SK-N-SH treated with all-trans-retinoic acid at 6 μM for 48 hours (cell line): ENCODE measurements at regions not wholly inside any gene's neighbourhood (a gene's known extent, or its start where the extent isn't known, plus 50 kb on each side); places are given as distances from the start of the nearest gene placed in this dataset.

Experiments used
- ATAC-seq: fragments of 200-7000 bp; cut with Tn5 transposase; 3 replicates; pipeline ENCODE4 v1.9.1; 2020; ENCODE audit warnings: mild to moderate bottlenecking, moderate library complexity
- ARNTL ChIP-seq: fragments of 450-650 bp; formaldehyde crosslinking; IDR thresholded peaks from 2 replicates; pipeline ENCODE4 v1.5.0; 2020; ENCODE audit warnings: low read depth, mild to moderate bottlenecking, moderate library complexity, borderline replicate concordance
- BACH2 ChIP-seq: fragments of 250-450 bp; sonication (Bioruptor Pico); IDR thresholded peaks from 2 replicates; pipeline ENCODE4 v1.9.0; 2021; ENCODE audit warnings: mild to moderate bottlenecking, borderline replicate concordance
- CREB5 ChIP-seq: fragments of 250-450 bp; sonication (Bioruptor Pico); IDR thresholded peaks from 2 replicates; pipeline ENCODE4 v1.5.1; 2020; ENCODE audit warnings: low read depth, mild to moderate bottlenecking, moderate library complexity
- CSDC2 ChIP-seq: fragments of 250-450 bp; sonication (Bioruptor Pico); IDR thresholded peaks from 2 replicates; pipeline ENCODE4 v1.5.0; 2020; ENCODE audit warnings: mild to moderate bottlenecking, moderate library complexity
- CSRNP3 ChIP-seq: fragments of 250-450 bp; sonication (Bioruptor Pico); IDR thresholded peaks from 2 replicates; pipeline ENCODE4 v1.5.1; 2021; ENCODE audit warnings: mild to moderate bottlenecking, moderate library complexity
- ESRRG ChIP-seq: fragments of 250-450 bp; sonication (Bioruptor Pico); IDR thresholded peaks from 2 replicates; pipeline ENCODE4 v1.6.1; 2021; ENCODE audit warnings: mild to moderate bottlenecking
- GLIS3 ChIP-seq: fragments of 250-450 bp; sonication (Bioruptor Pico); IDR thresholded peaks from 2 replicates; pipeline ENCODE4 v1.5.0; 2020; ENCODE audit warnings: mild to moderate bottlenecking, moderate library complexity
- ISL1 ChIP-seq: fragments of 250-450 bp; sonication (Bioruptor Pico); IDR thresholded peaks from 2 replicates; pipeline ENCODE4 v2.1.2; 2022; ENCODE audit warnings: mild to moderate bottlenecking, moderate library complexity
- OSR1 ChIP-seq: fragments of 250-450 bp; sonication (Bioruptor Pico); IDR thresholded peaks from 2 replicates; pipeline ENCODE4 v1.8.0; 2022; ENCODE audit warnings: moderate library complexity, mild to moderate bottlenecking, inconsistent platforms
- PATZ1 ChIP-seq: fragments of 250-450 bp; sonication (Bioruptor Pico); IDR thresholded peaks from 2 replicates; pipeline ENCODE4 v1.8.0; 2020; ENCODE audit warnings: mild to moderate bottlenecking, moderate library complexity, borderline replicate concordance
- POU6F1 ChIP-seq: fragments of 250-450 bp; sonication (Bioruptor Pico); IDR thresholded peaks from 2 replicates; pipeline ENCODE4 v1.8.0; 2021; ENCODE audit warnings: low read depth, mild to moderate bottlenecking, moderate library complexity, borderline replicate concordance
- PPARA ChIP-seq: fragments of 250-450 bp; sonication (Bioruptor Pico); IDR thresholded peaks from 2 replicates; pipeline ENCODE4 v1.5.0; 2020; ENCODE audit warnings: mild to moderate bottlenecking, borderline replicate concordance
- RARB ChIP-seq: fragments of 250-450 bp; sonication (Bioruptor Pico); IDR thresholded peaks from 2 replicates; pipeline ENCODE4 v1.8.0; 2021; ENCODE audit warnings: mild to moderate bottlenecking, moderate library complexity
- SNAI2 ChIP-seq: fragments of 250-450 bp; sonication (Bioruptor Pico); IDR thresholded peaks from 2 replicates; pipeline ENCODE4 v1.5.0; 2020; ENCODE audit warnings: mild to moderate bottlenecking, moderate library complexity
- TCF4 ChIP-seq: fragments of 250-450 bp; sonication (Bioruptor Pico); IDR thresholded peaks from 2 replicates; pipeline ENCODE4 v1.8.0; 2021; ENCODE audit warnings: mild to moderate bottlenecking, moderate library complexity, borderline replicate concordance
- TOX ChIP-seq: fragments of 250-450 bp; sonication (Bioruptor Pico); IDR thresholded peaks from 2 replicates; pipeline ENCODE4 v1.8.0; 2021; ENCODE audit warnings: mild to moderate bottlenecking, moderate library complexity, borderline replicate concordance
- ZFP3 ChIP-seq: fragments of 250-450 bp; sonication (Bioruptor Pico); IDR thresholded peaks from 2 replicates; pipeline ENCODE4 v1.5.0; 2020; ENCODE audit warnings: mild to moderate bottlenecking, moderate library complexity
- ZFP30 ChIP-seq: fragments of 450-650 bp; formaldehyde crosslinking; IDR thresholded peaks from 2 replicates; pipeline ENCODE4 v1.5.0; 2022; ENCODE audit warnings: mild to moderate bottlenecking, moderate library complexity
- ZNF70 ChIP-seq: fragments of 450-650 bp; formaldehyde crosslinking; IDR thresholded peaks from 2 replicates; pipeline ENCODE4 v1.5.0; 2020; ENCODE audit warnings: mild to moderate bottlenecking, moderate library complexity

- TF ChIP-seq TOX (CRISPR knock-in tag): no peak
- no peak for TF ChIP-seq SNAI2 (CRISPR knock-in tag)
- TF ChIP-seq ZFP30: no peak
- no peak for TF ChIP-seq ZNF70 (CRISPR knock-in tag)
- TF ChIP-seq, all 23 proteins: peak for 0
Observed at GRCh38 chr9:96115836-96116235, 186.1 kb downstream of the HSD17B3 start (continued).

- no peak for TF ChIP-seq TOX (CRISPR knock-in tag)
- no peak for TF ChIP-seq PATZ1 (CRISPR knock-in tag)
- no peak for TF ChIP-seq POU6F1
- no peak for TF ChIP-seq OSR1
- no peak for TF ChIP-seq TCF4 (CRISPR knock-in tag)
- no peak for TF ChIP-seq ZFP30
- no peak for TF ChIP-seq ARNTL
- TF ChIP-seq GLIS3 (CRISPR knock-in tag): no peak
- TF ChIP-seq ISL1 (CRISPR knock-in tag): no peak
- no peak for TF ChIP-seq ZFP3 (CRISPR knock-in tag)
- TF ChIP-seq CSDC2 (CRISPR knock-in tag): no peak
- no peak for ATAC-seq
Observed at GRCh38 chr9:96113032-96113431, 188.9 kb downstream of the HSD17B3 start.

- no peak for ATAC-seq
- TF ChIP-seq PATZ1 (CRISPR knock-in tag) (no peak), POU6F1 (no peak), ZFP30 (no peak), GLIS3 (CRISPR knock-in tag) (no peak), CREB5 (CRISPR knock-in tag) (no peak), PPARA (CRISPR knock-in tag) (no peak), ZFP3 (CRISPR knock-in tag) (no peak), BACH2 (CRISPR knock-in tag) (no peak)
Observed at GRCh38 chr9:96109680-96110351, 192.2 kb downstream of the HSD17B3 start.

GRCh38 chr9:96108691-96109380 lies 193.1 kb downstream of the HSD17B3 start:
- no peak for ATAC-seq
- TF ChIP-seq BACH2 (CRISPR knock-in tag) (no peak), CSRNP3 (CRISPR knock-in tag) (no peak), TOX (CRISPR knock-in tag) (no peak), ZNF70 (CRISPR knock-in tag) (no peak), GLIS3 (CRISPR knock-in tag) (no peak), POU6F1 (no peak), ZFP30 (no peak), CREB5 (CRISPR knock-in tag) (no peak), ESRRG (CRISPR knock-in tag) (no peak), TCF4 (CRISPR knock-in tag) (no peak), RARB (CRISPR knock-in tag) (no peak)
